SK-N-SH treated with all-trans-retinoic acid at 6 μM for 48 hours (cell line): ENCODE measurements at regions not wholly inside any gene's neighbourhood (a gene's known extent, or its start where the extent isn't known, plus 50 kb on each side); places are given as distances from the start of the nearest gene placed in this dataset.

Source experiments
- ATAC-seq: fragments of 200-7000 bp; cut with Tn5 transposase; 3 replicates; pipeline ENCODE4 v1.9.1; 2020; ENCODE audit warnings: mild to moderate bottlenecking, moderate library complexity
- ARNTL ChIP-seq: fragments of 450-650 bp; formaldehyde crosslinking; IDR thresholded peaks from 2 replicates; pipeline ENCODE4 v1.5.0; 2020; ENCODE audit warnings: low read depth, mild to moderate bottlenecking, moderate library complexity, borderline replicate concordance
- CSDC2 ChIP-seq: fragments of 250-450 bp; sonication (Bioruptor Pico); IDR thresholded peaks from 2 replicates; pipeline ENCODE4 v1.5.0; 2020; ENCODE audit warnings: mild to moderate bottlenecking, moderate library complexity
- CSRNP3 ChIP-seq: fragments of 250-450 bp; sonication (Bioruptor Pico); IDR thresholded peaks from 2 replicates; pipeline ENCODE4 v1.5.1; 2021; ENCODE audit warnings: mild to moderate bottlenecking, moderate library complexity
- ESRRG ChIP-seq: fragments of 250-450 bp; sonication (Bioruptor Pico); IDR thresholded peaks from 2 replicates; pipeline ENCODE4 v1.6.1; 2021; ENCODE audit warnings: mild to moderate bottlenecking
- GLIS3 ChIP-seq: fragments of 250-450 bp; sonication (Bioruptor Pico); IDR thresholded peaks from 2 replicates; pipeline ENCODE4 v1.5.0; 2020; ENCODE audit warnings: mild to moderate bottlenecking, moderate library complexity
- ISL1 ChIP-seq: fragments of 250-450 bp; sonication (Bioruptor Pico); IDR thresholded peaks from 2 replicates; pipeline ENCODE4 v2.1.2; 2022; ENCODE audit warnings: mild to moderate bottlenecking, moderate library complexity
- OSR1 ChIP-seq: fragments of 250-450 bp; sonication (Bioruptor Pico); IDR thresholded peaks from 2 replicates; pipeline ENCODE4 v1.8.0; 2022; ENCODE audit warnings: moderate library complexity, mild to moderate bottlenecking, inconsistent platforms
- PATZ1 ChIP-seq: fragments of 250-450 bp; sonication (Bioruptor Pico); IDR thresholded peaks from 2 replicates; pipeline ENCODE4 v1.8.0; 2020; ENCODE audit warnings: mild to moderate bottlenecking, moderate library complexity, borderline replicate concordance
- POU6F1 ChIP-seq: fragments of 250-450 bp; sonication (Bioruptor Pico); IDR thresholded peaks from 2 replicates; pipeline ENCODE4 v1.8.0; 2021; ENCODE audit warnings: low read depth, mild to moderate bottlenecking, moderate library complexity, borderline replicate concordance
- PPARA ChIP-seq: fragments of 250-450 bp; sonication (Bioruptor Pico); IDR thresholded peaks from 2 replicates; pipeline ENCODE4 v1.5.0; 2020; ENCODE audit warnings: mild to moderate bottlenecking, borderline replicate concordance
- RARB ChIP-seq: fragments of 250-450 bp; sonication (Bioruptor Pico); IDR thresholded peaks from 2 replicates; pipeline ENCODE4 v1.8.0; 2021; ENCODE audit warnings: mild to moderate bottlenecking, moderate library complexity
- SNAI2 ChIP-seq: fragments of 250-450 bp; sonication (Bioruptor Pico); IDR thresholded peaks from 2 replicates; pipeline ENCODE4 v1.5.0; 2020; ENCODE audit warnings: mild to moderate bottlenecking, moderate library complexity
- TCF4 ChIP-seq: fragments of 250-450 bp; sonication (Bioruptor Pico); IDR thresholded peaks from 2 replicates; pipeline ENCODE4 v1.8.0; 2021; ENCODE audit warnings: mild to moderate bottlenecking, moderate library complexity, borderline replicate concordance
- TOX ChIP-seq: fragments of 250-450 bp; sonication (Bioruptor Pico); IDR thresholded peaks from 2 replicates; pipeline ENCODE4 v1.8.0; 2021; ENCODE audit warnings: mild to moderate bottlenecking, moderate library complexity, borderline replicate concordance
- ZC3H10 ChIP-seq: fragments of 250-450 bp; sonication (Bioruptor Pico); IDR thresholded peaks from 2 replicates; pipeline ENCODE4 v1.5.1; 2021; ENCODE audit warnings: mild to moderate bottlenecking, moderate library complexity
- ZFP3 ChIP-seq: fragments of 250-450 bp; sonication (Bioruptor Pico); IDR thresholded peaks from 2 replicates; pipeline ENCODE4 v1.5.0; 2020; ENCODE audit warnings: mild to moderate bottlenecking, moderate library complexity
- ZFP30 ChIP-seq: fragments of 450-650 bp; formaldehyde crosslinking; IDR thresholded peaks from 2 replicates; pipeline ENCODE4 v1.5.0; 2022; ENCODE audit warnings: mild to moderate bottlenecking, moderate library complexity
- ZNF70 ChIP-seq: fragments of 450-650 bp; formaldehyde crosslinking; IDR thresholded peaks from 2 replicates; pipeline ENCODE4 v1.5.0; 2020; ENCODE audit warnings: mild to moderate bottlenecking, moderate library complexity
- ZNF8 ChIP-seq: fragments of 450-650 bp; formaldehyde crosslinking; IDR thresholded peaks from 2 replicates; pipeline ENCODE4 v1.5.0; 2020; ENCODE audit warnings: mild to moderate bottlenecking, moderate library complexity

- TF ChIP-seq ARNTL (CRISPR knock-in tag) (no peak), ZNF70 (CRISPR knock-in tag) (no peak), ZFP30 (CRISPR knock-in tag) (no peak), TCF4 (no peak), ISL1 (CRISPR knock-in tag) (peak; percentile 69), RARB (CRISPR knock-in tag) (no peak; the same call in 1 of the 2 replicates), ZFP3 (CRISPR knock-in tag) (0 out of 2 replicates have a peak, but pooled peaks have one; percentile 68), GLIS3 (CRISPR knock-in tag) (0 out of 2 replicates have a peak, but pooled peaks have one; percentile 18), SNAI2 (CRISPR knock-in tag) (no peak), PPARA (no peak), CSDC2 (CRISPR knock-in tag) (0 out of 2 replicates have a peak, but pooled peaks have one; percentile 72), TOX (CRISPR knock-in tag) (0 out of 2 replicates have a peak, but pooled peaks have one; percentile 56), CSRNP3 (CRISPR knock-in tag) (no peak), ESRRG (CRISPR knock-in tag) (no peak), ZNF8 (CRISPR knock-in tag) (no peak), PATZ1 (CRISPR knock-in tag) (peak; percentile 14; the same call in 1 of the 2 replicates)
- TF ChIP-seq, all 23 proteins: peak for 9
Observed at GRCh38 chr1:218496561-218496960, 151.4 kb downstream of the TGFB2 start (continued).

DNA sequence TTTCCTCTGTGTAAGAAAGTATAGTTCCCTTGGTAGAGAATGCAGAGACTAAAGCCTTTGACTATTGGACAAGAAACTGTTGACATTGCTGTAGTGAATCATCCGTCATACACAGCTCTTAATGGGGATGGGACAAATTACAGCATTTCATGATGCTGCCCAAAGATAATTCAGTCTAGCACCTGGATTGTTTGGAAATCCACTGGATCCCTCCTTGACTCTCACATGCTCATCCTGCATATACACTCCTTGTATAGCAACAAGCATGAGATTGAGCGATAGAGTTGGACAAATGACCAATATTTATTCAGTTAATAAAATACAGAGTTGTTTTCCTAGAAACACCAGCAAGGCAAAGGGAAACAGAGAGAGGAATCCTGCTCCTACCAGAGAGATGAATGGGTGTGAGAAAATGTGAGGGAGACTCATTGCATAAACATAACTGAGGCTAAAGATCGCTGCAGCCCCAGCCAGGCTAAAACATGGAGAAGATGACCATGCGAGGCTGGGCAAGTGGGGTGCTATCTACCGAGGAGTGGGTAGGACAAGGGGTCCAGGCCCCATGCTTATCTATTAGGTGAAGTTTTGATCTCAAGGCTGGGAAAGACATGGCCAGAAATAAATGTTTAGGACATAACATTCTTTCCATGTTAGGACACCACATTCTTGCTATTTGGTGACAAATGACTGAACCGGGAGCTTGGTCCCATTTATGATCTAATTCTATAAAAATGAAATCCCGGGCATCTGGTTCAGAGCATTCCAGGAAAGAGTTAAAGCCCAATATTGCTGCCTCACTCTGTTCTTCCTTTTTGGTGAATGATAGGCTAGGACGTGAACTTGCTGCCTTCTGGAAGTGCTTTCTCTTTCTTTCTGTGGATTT lies 153.2 kb downstream of the TGFB2 start:
- peak; percentile 49 for ATAC-seq
- TF ChIP-seq CSDC2 (CRISPR knock-in tag) (no peak), ARNTL (CRISPR knock-in tag) (no peak), POU6F1 (CRISPR knock-in tag) (0 out of 2 replicates have a peak, but pooled peaks have one; percentile 17), ZC3H10 (CRISPR knock-in tag) (0 out of 2 replicates have a peak, but pooled peaks have one; percentile 4), OSR1 (CRISPR knock-in tag) (0 out of 2 replicates have a peak, but pooled peaks have one; percentile 21), SNAI2 (CRISPR knock-in tag) (no peak), ISL1 (CRISPR knock-in tag) (peak; percentile 53; the same call in 1 of the 2 replicates), PATZ1 (CRISPR knock-in tag) (no peak)

DNA sequence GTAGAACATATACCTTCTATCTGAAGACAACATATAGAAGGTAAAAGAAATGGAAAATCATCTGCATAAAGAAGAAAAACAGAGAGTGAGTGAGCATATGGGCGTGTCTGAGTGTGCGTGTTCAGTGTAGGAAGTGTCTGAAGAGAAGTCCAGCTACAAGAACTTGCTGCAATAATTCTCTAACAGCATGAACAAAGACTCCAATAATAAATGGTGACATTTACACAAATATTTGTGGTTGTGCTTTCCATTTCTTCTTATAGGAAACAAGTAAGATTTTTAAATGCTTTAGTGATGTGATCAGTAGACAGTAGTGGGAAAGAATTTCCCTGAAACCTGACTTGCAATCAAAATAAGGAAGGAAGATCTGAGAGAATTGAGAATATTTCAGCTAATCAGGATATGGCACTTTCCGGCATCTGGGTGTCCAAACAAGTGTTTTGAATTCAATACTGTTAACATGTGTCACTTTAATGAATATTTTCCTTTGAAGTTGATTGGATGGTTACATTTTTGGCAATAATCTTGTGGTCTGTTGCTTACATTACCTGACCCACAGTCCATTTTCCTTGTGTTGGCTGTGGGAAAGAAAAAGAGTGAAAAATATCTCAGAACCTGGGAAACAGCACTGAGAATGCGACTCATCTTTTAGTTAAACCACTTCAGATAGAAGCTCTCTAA lies 154.0 kb downstream of the TGFB2 start:
- peak; percentile 78 for ATAC-seq
- TF ChIP-seq ZNF70 (CRISPR knock-in tag) (no peak), PATZ1 (CRISPR knock-in tag) (no peak), GLIS3 (CRISPR knock-in tag) (no peak), RARB (CRISPR knock-in tag) (no peak), ESRRG (CRISPR knock-in tag) (no peak), ZFP30 (CRISPR knock-in tag) (no peak), SNAI2 (CRISPR knock-in tag) (no peak), ZC3H10 (CRISPR knock-in tag) (no peak), CSDC2 (CRISPR knock-in tag) (no peak), ISL1 (CRISPR knock-in tag) (no peak; the same call in 1 of the 2 replicates)
